B cell (primary cell): ENCODE measurements at regions not wholly inside any gene's neighbourhood (a gene's known extent, or its start where the extent isn't known, plus 50 kb on each side); places are given as distances from the start of the nearest gene placed in this dataset.

Experiments
- EZH2 ChIP-seq: IDR thresholded peaks from 2 replicates; pipeline ENCODE4 v1.6.1; 2012; ENCODE audit warnings: borderline replicate concordance, low read depth, mild to moderate bottlenecking, moderate library complexity, low read length; ENCODE audit not compliant: insufficient read depth, poor library complexity, severe bottlenecking
- TF ChIP-seq, protein P1 (sequence below): fragments of 200-600 bp; IDR thresholded peaks from one replicate; pipeline ENCODE4 v1.8.0; 2022; ENCODE audit warnings: antibody characterized with exemption, mild to moderate bottlenecking

DNA sequence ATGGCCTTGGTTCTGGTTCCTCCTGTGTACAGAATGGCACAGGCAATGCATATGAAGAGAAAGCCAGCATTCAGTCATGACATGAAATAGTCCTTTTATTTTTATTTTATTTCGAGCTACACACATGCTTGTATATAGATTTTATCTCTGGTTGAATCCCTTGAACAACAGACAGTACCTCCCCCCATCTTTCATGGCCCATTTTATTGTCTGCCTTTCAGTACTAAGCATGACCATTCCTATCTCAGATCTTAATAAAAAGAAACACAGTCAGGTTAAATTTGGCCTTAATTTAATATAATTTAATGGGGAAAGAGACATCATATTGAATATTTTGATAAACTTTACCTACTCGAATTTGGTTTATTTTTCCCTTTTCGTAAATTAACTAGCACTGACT, 76.4 kb upstream of the VANGL1 start:
- TF ChIP-seq, protein P1, sequence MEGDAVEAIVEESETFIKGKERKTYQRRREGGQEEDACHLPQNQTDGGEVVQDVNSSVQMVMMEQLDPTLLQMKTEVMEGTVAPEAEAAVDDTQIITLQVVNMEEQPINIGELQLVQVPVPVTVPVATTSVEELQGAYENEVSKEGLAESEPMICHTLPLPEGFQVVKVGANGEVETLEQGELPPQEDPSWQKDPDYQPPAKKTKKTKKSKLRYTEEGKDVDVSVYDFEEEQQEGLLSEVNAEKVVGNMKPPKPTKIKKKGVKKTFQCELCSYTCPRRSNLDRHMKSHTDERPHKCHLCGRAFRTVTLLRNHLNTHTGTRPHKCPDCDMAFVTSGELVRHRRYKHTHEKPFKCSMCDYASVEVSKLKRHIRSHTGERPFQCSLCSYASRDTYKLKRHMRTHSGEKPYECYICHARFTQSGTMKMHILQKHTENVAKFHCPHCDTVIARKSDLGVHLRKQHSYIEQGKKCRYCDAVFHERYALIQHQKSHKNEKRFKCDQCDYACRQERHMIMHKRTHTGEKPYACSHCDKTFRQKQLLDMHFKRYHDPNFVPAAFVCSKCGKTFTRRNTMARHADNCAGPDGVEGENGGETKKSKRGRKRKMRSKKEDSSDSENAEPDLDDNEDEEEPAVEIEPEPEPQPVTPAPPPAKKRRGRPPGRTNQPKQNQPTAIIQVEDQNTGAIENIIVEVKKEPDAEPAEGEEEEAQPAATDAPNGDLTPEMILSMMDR, result no peak
- TF ChIP-seq EZH2, result no peak
